Fibroblast of villous mesenchyme (primary cell): ENCODE measurements at regions not wholly inside any gene's neighbourhood (a gene's known extent, or its start where the extent isn't known, plus 50 kb on each side); places are given as distances from the start of the nearest gene placed in this dataset.

Source experiments
- DNase-seq: peaks from one replicate; pipeline ENCODE4 v3.0.0-alpha.2; 2010; ENCODE audit warnings: low read depth
- H3K4me3 ChIP-seq: 2 replicates; pipeline ENCODE4 v1.5.1; 2011; ENCODE audit warnings: low read depth, mild to moderate bottlenecking, low read length
- CTCF ChIP-seq: IDR thresholded peaks from 2 replicates; pipeline ENCODE4 v1.5.1; 2012; ENCODE audit warnings: low read depth, mild to moderate bottlenecking, low read length; ENCODE audit not compliant: insufficient read depth

GRCh38 chr10:130957423-130957822 is 354.1 kb downstream of the TCERG1L start:
- DNase-seq: no peak
- no peak overlapping the region for H3K4me3 ChIP-seq
- no peak for TF ChIP-seq CTCF

GRCh38 chr10:130958003-130958402 is 353.5 kb downstream of the TCERG1L start:
- no peak overlapping the region for H3K4me3 ChIP-seq
- no peak for DNase-seq
- no peak for TF ChIP-seq CTCF

GRCh38 chr10:130958981-130959751 is 352.4 kb downstream of the TCERG1L start:
- no peak overlapping the region for H3K4me3 ChIP-seq
- no peak for TF ChIP-seq CTCF
- DNase-seq: no peak

- DNase-seq: no peak
- TF ChIP-seq CTCF: no peak
- H3K4me3 ChIP-seq: no peak overlapping the region
These were observed 351.7 kb downstream of the TCERG1L start for GRCh38 chr10:130959752-130960195.

- no peak overlapping the region for H3K4me3 ChIP-seq
- no peak for TF ChIP-seq CTCF
These were observed 351.0 kb downstream of the TCERG1L start for GRCh38 chr10:130960531-130960930.

GRCh38 chr10:130961506-130962239 is 349.8 kb downstream of the TCERG1L start:
- no peak for DNase-seq

More at GRCh38 chr10:130960531-130960930, 351.0 kb downstream of the TCERG1L start:
- DNase-seq: no peak

More at GRCh38 chr10:130961506-130962239, 349.8 kb downstream of the TCERG1L start:
- TF ChIP-seq CTCF: no peak
- H3K4me3 ChIP-seq: no peak overlapping the region
